H1 (cell line): ENCODE measurements at regions not wholly inside any gene's neighbourhood (a gene's known extent, or its start where the extent isn't known, plus 50 kb on each side); places are given as distances from the start of the nearest gene placed in this dataset.

Experiments
- CTBP2 ChIP-seq: IDR thresholded peaks from 2 replicates; pipeline ENCODE4 v1.7.0; 2011; ENCODE audit warnings: borderline replicate concordance, mild to moderate bottlenecking, moderate library complexity, mixed read lengths, low read length; ENCODE audit not compliant: insufficient read depth, insufficient read length
- CTCF ChIP-seq, 3 experiments: IDR thresholded peaks; 1 replicate in 2 of 3; 2 replicates in 1 of 3; pipeline versions ENCODE4 v1.5.1 to v1.6.1; 2011; ENCODE audit warnings: low read length in 3 of 3, mild to moderate bottlenecking in 3 of 3, inconsistent platforms in 2 of 3, low read depth in 1 of 3, moderate library complexity in 1 of 3; ENCODE audit not compliant: insufficient read depth in 1 of 3; ENCODE audit errors: control extremely low read depth in 1 of 3
- POLR2A ChIP-seq, 2 experiments: IDR thresholded peaks; 1 replicate in 1 of 2; 2 replicates in 1 of 2; pipeline ENCODE4 v1.6.1; 2011; ENCODE audit warnings: low read depth in 2 of 2, low read length in 2 of 2, mild to moderate bottlenecking in 2 of 2; ENCODE audit errors: control extremely low read depth in 1 of 2
- USF2 ChIP-seq: IDR thresholded peaks from 2 replicates; pipeline ENCODE4 v1.6.1; 2011; ENCODE audit warnings: low read length, improper control_type of control experiment

GRCh38 chr6:106005954-106006353 is 80.2 kb upstream of the PRDM1 start:
- TF ChIP-seq CTCF (IDR thresholded peaks at IDR 0.05; ENCODE audit: control extremely low read depth in 1 of 3, insufficient read depth in 1 of 3, low read depth in 1 of 3, low read length in 3 of 3), result no peak
- TF ChIP-seq USF2, result no peak
- no peak for TF ChIP-seq POLR2A (IDR thresholded peaks at IDR 0.05; ENCODE audit: control extremely low read depth in 1 of 2, low read depth in 2 of 2, low read length in 2 of 2)
- no peak for TF ChIP-seq CTBP2
